H1 (cell line): ENCODE measurements at regions not wholly inside any gene's neighbourhood (a gene's known extent, or its start where the extent isn't known, plus 50 kb on each side); places are given as distances from the start of the nearest gene placed in this dataset.

Experiments used
- CTCF ChIA-PET: fragments of 300-600 bp; sonication (Branson Sonifier 250); formaldehyde crosslinking; loops from one replicate; lab custom pipeline; 2021; ENCODE audit not compliant: partially characterized antibody; lab: Charles Lee
- POLR2A ChIA-PET: fragments of 300-600 bp; sonication (Branson Sonifier 250); formaldehyde crosslinking; loops from one replicate; lab custom pipeline; 2021; ENCODE audit warnings: inconsistent platforms; ENCODE audit not compliant: partially characterized antibody; lab: Charles Lee
- DNase-seq, 2 experiments: peaks; one replicate each; pipeline versions ENCODE4 v3.0.0 to v3.0.0-alpha.2; 2010 to 2022; ENCODE audit warnings: low spot score in 2 of 2, low read depth in 1 of 2, mixed read lengths in 1 of 2
- FAIRE-seq: peaks from 2 replicates; lab custom pipeline; 2011; peaks lifted over from hg19 to GRCh38; lab: Jason Lieb, UNC
- H2AFZ ChIP-seq: 2 replicates; pipeline ENCODE4 v1.8.1; 2012; ENCODE audit warnings: low read length, inconsistent platforms
- H2AK5ac ChIP-seq: 2 replicates; pipeline ENCODE4 v1.6.1; 2013; ENCODE audit warnings: low read depth, low read length
- H2BK120ac ChIP-seq: replicated peaks from 2 replicates; pipeline ENCODE3; 2013; ENCODE audit warnings: low read depth, low read length, inconsistent platforms
- H2BK12ac ChIP-seq: 2 replicates; pipeline ENCODE4 v1.6.1; 2013; ENCODE audit warnings: low read depth, low read length
- H2BK15ac ChIP-seq: 2 replicates; pipeline ENCODE4 v1.6.1; 2013; ENCODE audit warnings: low read length
- H2BK20ac ChIP-seq: 2 replicates; pipeline ENCODE4 v1.6.1; 2013; ENCODE audit warnings: low read length
- H2BK5ac ChIP-seq: 2 replicates; pipeline ENCODE4 v1.6.1; 2013; ENCODE audit warnings: low read depth, low read length
- H3K14ac ChIP-seq: 2 replicates; pipeline ENCODE4 v1.6.1; 2013; ENCODE audit warnings: inconsistent platforms; ENCODE audit not compliant: insufficient read length
- H3K18ac ChIP-seq: 2 replicates; pipeline ENCODE4 v1.6.1; 2013; ENCODE audit warnings: low read length; ENCODE audit errors: extremely low read depth
- H3K23ac ChIP-seq: 2 replicates; pipeline ENCODE4 v1.6.1; 2013; ENCODE audit warnings: inconsistent platforms; ENCODE audit not compliant: insufficient read length
- H3K23me2 ChIP-seq: 2 replicates; pipeline ENCODE4 v1.6.1; 2013; ENCODE audit warnings: low read depth, low read length
- H3K27ac ChIP-seq: 2 replicates; pipeline ENCODE4 v1.6.1; 2011; ENCODE audit warnings: low read depth, low read length, inconsistent platforms
- H3K27me3 ChIP-seq, 4 experiments: replicated peaks in 1 of 4; 1 replicate in 1 of 4; 2 replicates in 3 of 4; pipeline versions ENCODE4 v1.6.1 to v1.8.1; 2011 to 2013; ENCODE audit warnings: low read length in 3 of 4, mild to moderate bottlenecking in 3 of 4, inconsistent platforms in 2 of 4, mixed read lengths in 2 of 4, moderate library complexity in 1 of 4; ENCODE audit not compliant: control insufficient read depth in 3 of 4, insufficient read depth in 3 of 4; ENCODE audit errors: extremely low read depth in 1 of 4
- H3K36me3 ChIP-seq, 4 experiments: 2 replicates each; pipeline versions ENCODE4 v1.6.1 to v1.8.1; 2011 to 2013; ENCODE audit warnings: mild to moderate bottlenecking in 4 of 4, low read length in 3 of 4, moderate library complexity in 2 of 4, control low read depth in 1 of 4, inconsistent platforms in 1 of 4; ENCODE audit not compliant: insufficient read depth in 4 of 4, control insufficient read depth in 2 of 4
- H3K4ac ChIP-seq: replicated peaks from 2 replicates; pipeline ENCODE3; 2013; ENCODE audit warnings: low read length, low read depth, mixed read lengths, inconsistent platforms; ENCODE audit not compliant: insufficient read length
- H3K4me1 ChIP-seq, 4 experiments: replicated peaks in 1 of 4; 1 replicate in 1 of 4; 2 replicates in 3 of 4; pipeline versions ENCODE4 v1.6.1 to v1.8.1; 2011 to 2013; ENCODE audit warnings: low read length in 3 of 4, inconsistent platforms in 2 of 4, mixed read lengths in 1 of 4; ENCODE audit not compliant: insufficient read depth in 4 of 4, control insufficient read depth in 3 of 4
- H3K4me2 ChIP-seq, 2 experiments: 2 replicates each; pipeline versions ENCODE4 v1.6.1 to v1.8.1; 2011 to 2013; ENCODE audit warnings: low read depth in 2 of 2, low read length in 2 of 2, control low read depth in 1 of 2, inconsistent platforms in 1 of 2, mild to moderate bottlenecking in 1 of 2; ENCODE audit not compliant: insufficient read depth in 1 of 2
- H3K4me3 ChIP-seq, 4 experiments: fragments of 200-600, 300-600 bp in 1 of 4; sonication (generic), shearing (Covaris generic), sonication (Bioruptor Twin) in 1 of 4; 2 replicates each; pipeline versions ENCODE4 v1.5.1 to v1.8.1; 2011 to 2016; ENCODE audit warnings: low read length in 4 of 4, low read depth in 3 of 4, control low read depth in 2 of 4, inconsistent platforms in 2 of 4, mild to moderate bottlenecking in 2 of 4, mixed read lengths in 1 of 4, moderate library complexity in 1 of 4; ENCODE audit not compliant: insufficient read depth in 2 of 4; ENCODE audit errors: extremely low read depth in 1 of 4
- H3K56ac ChIP-seq: replicated peaks from 2 replicates; pipeline ENCODE3; 2013; ENCODE audit warnings: low read depth, mild to moderate bottlenecking, mixed read lengths, low read length, inconsistent platforms; ENCODE audit not compliant: insufficient read length
- H3K79me1 ChIP-seq: 2 replicates; pipeline ENCODE4 v1.6.1; 2013; ENCODE audit warnings: low read depth, low read length, control low read depth
- H3K79me2 ChIP-seq, 2 experiments: 2 replicates each; pipeline versions ENCODE4 v1.6.1 to v1.8.1; 2012 to 2013; ENCODE audit warnings: low read length in 2 of 2, mild to moderate bottlenecking in 2 of 2, inconsistent platforms in 1 of 2; ENCODE audit not compliant: insufficient read depth in 2 of 2, control insufficient read depth in 1 of 2
- H3K9ac ChIP-seq, 4 experiments: replicated peaks in 1 of 4; 1 replicate in 1 of 4; 2 replicates in 3 of 4; pipeline versions ENCODE4 v1.6.1 to v1.8.1; 2011 to 2013; ENCODE audit warnings: low read depth in 3 of 4, low read length in 3 of 4, control low read depth in 2 of 4, mild to moderate bottlenecking in 2 of 4, moderate library complexity in 2 of 4, inconsistent platforms in 1 of 4; ENCODE audit errors: extremely low read depth in 1 of 4
- H3K9me3 ChIP-seq, 2 experiments: 2 replicates each; pipeline versions ENCODE4 v1.6.1 to v1.8.1; 2012 to 2013; ENCODE audit warnings: mild to moderate bottlenecking in 2 of 2, moderate library complexity in 2 of 2, control low read depth in 1 of 2, inconsistent platforms in 1 of 2, low read depth in 1 of 2, low read length in 1 of 2, mixed read lengths in 1 of 2; ENCODE audit not compliant: insufficient read depth in 2 of 2
- H4K20me1 ChIP-seq, 2 experiments: replicated peaks in 1 of 2; 2 replicates each; pipeline versions ENCODE3 to v1.8.1; 2011 to 2013; ENCODE audit warnings: inconsistent platforms in 2 of 2, low read length in 2 of 2, mild to moderate bottlenecking in 1 of 2; ENCODE audit not compliant: insufficient read depth in 2 of 2, control insufficient read depth in 1 of 2
- H4K5ac ChIP-seq: 2 replicates; pipeline ENCODE4 v1.6.1; 2013; ENCODE audit warnings: low read length, low read depth, mixed read lengths, inconsistent platforms; ENCODE audit not compliant: insufficient read length
- H4K8ac ChIP-seq: 2 replicates; pipeline ENCODE4 v1.8.0; 2013; ENCODE audit warnings: mild to moderate bottlenecking, moderate library complexity, low read length, inconsistent platforms; ENCODE audit not compliant: insufficient read depth; ENCODE audit errors: extremely low read depth
- H4K91ac ChIP-seq: replicated peaks from 2 replicates; pipeline ENCODE3; 2013; ENCODE audit warnings: low read length, mixed read lengths, inconsistent platforms; ENCODE audit not compliant: insufficient read length
- ASH2L ChIP-seq: fragments of 200-600, 300-600 bp; sonication (generic); IDR thresholded peaks from one replicate; pipeline ENCODE4 v1.7.1; 2017; ENCODE audit warnings: low read length
- ATF2 ChIP-seq: IDR thresholded peaks from 2 replicates; pipeline ENCODE4 v1.6.1; 2012; ENCODE audit warnings: low read length, inconsistent platforms
- BACH1 ChIP-seq: IDR thresholded peaks from 2 replicates; pipeline ENCODE4 v1.6.1; 2012; ENCODE audit warnings: low read length, improper control_type of control experiment
- CBX5 ChIP-seq: fragments of 300-800, 300-1000 bp; sonication (generic); IDR thresholded peaks from 2 replicates; pipeline ENCODE4 v1.7.1; 2016; ENCODE audit warnings: antibody characterized with exemption, low read length, low read depth
- CTBP2 ChIP-seq: IDR thresholded peaks from 2 replicates; pipeline ENCODE4 v1.7.0; 2011; ENCODE audit warnings: borderline replicate concordance, mild to moderate bottlenecking, moderate library complexity, mixed read lengths, low read length; ENCODE audit not compliant: insufficient read depth, insufficient read length
- E2F6 ChIP-seq: IDR thresholded peaks from 2 replicates; pipeline ENCODE4 v1.6.1; 2012; ENCODE audit warnings: inconsistent platforms
- EGR1 ChIP-seq: IDR thresholded peaks from 2 replicates; pipeline ENCODE4 v1.6.1; 2011; ENCODE audit warnings: low read depth, low read length, borderline replicate concordance
- NRF1 ChIP-seq: IDR thresholded peaks from 2 replicates; pipeline ENCODE4 v1.6.1; 2011; ENCODE audit warnings: mild to moderate bottlenecking, low read depth, low read length, improper control_type of control experiment
- RBBP5 ChIP-seq: IDR thresholded peaks from 2 replicates; pipeline ENCODE4 v1.7.1; 2012; ENCODE audit warnings: low read depth, mild to moderate bottlenecking, inconsistent platforms, low read length, moderate library complexity, borderline replicate concordance
- RNF2 ChIP-seq: fragments of 200-900, 300-1000 bp; sonication (generic); IDR thresholded peaks from 2 replicates; pipeline ENCODE4 v1.7.1; 2016; ENCODE audit warnings: borderline replicate concordance, low read depth, mild to moderate bottlenecking, antibody characterized with exemption, low read length; ENCODE audit not compliant: poor library complexity, severe bottlenecking; ENCODE audit errors: missing control alignments
- WGBS, 2 experiments: shearing (Covaris generic) in 1 of 2; methylation state at CpG; one replicate each; pipeline versions ENCODE4 v1.1.6 to v1.1.7; 2013 to 2015; ENCODE audit warnings: low lambda C conversion rate in 2 of 2, mixed read lengths in 2 of 2, inconsistent platforms in 1 of 2, low coverage in 1 of 2, missing lambda C conversion rate in 1 of 2; ENCODE audit not compliant: insufficient replicate concordance in 2 of 2, insufficient coverage in 1 of 2, insufficient read length in 1 of 2; ENCODE audit errors: extremely low coverage in 1 of 2, missing lambda C conversion rate in 1 of 2; 5-methylcytosine and 5-hydroxymethylcytosine counted together

- TF ChIP-seq RBBP5, result no peak
These were observed 103.7 kb upstream of the ATP2B2 start (continued) for GRCh38 chr3:10609134-10609533.

- H3K36me3 ChIP-seq, result no peaks in the 10 kb centered on the region
- no peak overlapping the region for H2BK20ac ChIP-seq
- no peak overlapping the region for H2BK5ac ChIP-seq
- H3K4me1 ChIP-seq, result no peaks in the 10 kb centered on the region
- no peak for FAIRE-seq
- ChIA-PET CTCF (interaction anchor here (0.6 to 1.1 kb wide), 3 partner anchors 12 to 122 kb away, joined by 3 read pairs; no protein-coding TSS in a partner anchor), POLR2A (no interaction called here)
- no peak overlapping the region for H3K56ac ChIP-seq
- WGBS, 2 experiments, result 79% methylated on average over 7 of the region's 7 CpGs; no CpG with 5 or more reads in 1 of the 2 experiments
- no peak overlapping the region for H3K23ac ChIP-seq
- no peak overlapping the region for H3K9ac ChIP-seq
- H4K5ac ChIP-seq, result no peak overlapping the region
- no peak overlapping the region for H3K18ac ChIP-seq
- H3K27ac ChIP-seq, result no peak overlapping the region
- H3K4me2 ChIP-seq, result no peak overlapping the region
- no peaks in the 10 kb centered on the region for H3K79me1 ChIP-seq
- no peaks in the 10 kb centered on the region for H3K79me2 ChIP-seq
- H4K8ac ChIP-seq, result no peak overlapping the region
- no peak overlapping the region for H3K4ac ChIP-seq
- H2AFZ ChIP-seq, result no peak overlapping the region
- no peak overlapping the region for H2AK5ac ChIP-seq
- H4K91ac ChIP-seq, result no peak overlapping the region
- no peak overlapping the region for H2BK120ac ChIP-seq
- no peaks in the 10 kb centered on the region for H4K20me1 ChIP-seq
- no peaks in the 10 kb centered on the region for H3K23me2 ChIP-seq
- H2BK15ac ChIP-seq, result no peak overlapping the region
- no peak overlapping the region for H3K14ac ChIP-seq
- no peak overlapping the region for H2BK12ac ChIP-seq
- no peaks in the 10 kb centered on the region for H3K27me3 ChIP-seq
- H3K9me3 ChIP-seq, result peaks cover 25 to 27% of the 10 kb centered on the region in 2 experiments
- H3K4me3 ChIP-seq, result no peak overlapping the region
- no peak for DNase-seq
- no peak for TF ChIP-seq CBX5
- no peak for TF ChIP-seq E2F6
- no peak for TF ChIP-seq ATF2
- no peak for TF ChIP-seq CTBP2
- no peak for TF ChIP-seq BACH1
- no peak for TF ChIP-seq EGR1
- TF ChIP-seq RNF2, result no peak
- no peak for TF ChIP-seq ASH2L
- TF ChIP-seq NRF1, result no peak
These were observed 108.8 kb upstream of the ATP2B2 start for GRCh38 chr3:10614168-10614567.
